Stimulated activated CD4-positive, alpha-beta T cell treated with anti-CD3 and anti-CD28 coated beads, Interleukin-1b, Interleukin-23, amount 100 ng/mL, for 24 hours (primary cell): ENCODE measurements at regions not wholly inside any gene's neighbourhood (a gene's known extent, or its start where the extent isn't known, plus 50 kb on each side); places are given as distances from the start of the nearest gene placed in this dataset.
"Not testable (repeated sequence)": the region's sequence is repeated elsewhere in the genome, so short reads cannot be mapped to it uniquely, and the experiment has no call there.

Experiments used
- DNase-seq, 4 experiments: peaks; one replicate each; pipeline ENCODE4 v3.0.0-alpha.2; 2020; ENCODE audit warnings: low read depth in 4 of 4, low spot score in 1 of 4

- DNase-seq: no peak
Observed at GRCh38 chr3:70743754-70744153, 431.3 kb upstream of the MDFIC2 start.

GRCh38 chr3:70742081-70742480 lies 429.6 kb upstream of the MDFIC2 start:
- no peak for DNase-seq

GRCh38 chr3:70740872-70741271 lies 428.4 kb upstream of the MDFIC2 start:
- no peak for DNase-seq

- DNase-seq: no peak
Observed at GRCh38 chr3:70740071-70740470, 427.6 kb upstream of the MDFIC2 start.

GRCh38 chr3:70738291-70738681 lies 425.8 kb upstream of the MDFIC2 start:
- DNase-seq: no peak

GRCh38 chr3:70737666-70738290 lies 425.3 kb upstream of the MDFIC2 start:
- DNase-seq: no peak

- DNase-seq: no peak
Observed at GRCh38 chr3:70736009-70736408, 423.6 kb upstream of the MDFIC2 start.

- no peak for DNase-seq
Observed at GRCh38 chr3:70734756-70735155, 422.3 kb upstream of the MDFIC2 start.

GRCh38 chr3:70731046-70731445 lies 418.6 kb upstream of the MDFIC2 start:
- DNase-seq: no peak

GRCh38 chr3:70729845-70730244 lies 417.4 kb upstream of the MDFIC2 start:
- no peak for DNase-seq

- no peak for DNase-seq
Observed at GRCh38 chr3:70728311-70728710, 415.9 kb upstream of the MDFIC2 start.

- DNase-seq: no peak
Observed at GRCh38 chr3:70726961-70727360, 414.5 kb upstream of the MDFIC2 start.

GRCh38 chr3:70726096-70726938 lies 413.9 kb upstream of the MDFIC2 start:
- no peak for DNase-seq

GRCh38 chr3:70722018-70722417 lies 409.6 kb upstream of the MDFIC2 start:
- DNase-seq: no peak

GRCh38 chr3:70716832-70717231 lies 404.4 kb upstream of the MDFIC2 start:
- DNase-seq: no peak

GRCh38 chr3:70712449-70713082 lies 400.1 kb upstream of the MDFIC2 start:
- DNase-seq: no peak

- no peak for DNase-seq
Observed at GRCh38 chr3:70703305-70704102, 391.1 kb upstream of the MDFIC2 start.

GRCh38 chr3:70702132-70702531 lies 389.7 kb upstream of the MDFIC2 start:
- no peak for DNase-seq

- DNase-seq: no peak
Observed at GRCh38 chr3:70684701-70685100, 372.3 kb upstream of the MDFIC2 start.

GRCh38 chr3:70675810-70676209 lies 363.4 kb upstream of the MDFIC2 start:
- DNase-seq: not testable (repeated sequence)

- DNase-seq: no peak
Observed at GRCh38 chr3:70658513-70659310, 346.3 kb upstream of the MDFIC2 start.
